ENCODE measurements at regions not wholly inside any gene's neighbourhood (a gene's known extent, or its start where the extent isn't known, plus 50 kb on each side); places are given as distances from the start of the nearest gene placed in this dataset.

DNA sequence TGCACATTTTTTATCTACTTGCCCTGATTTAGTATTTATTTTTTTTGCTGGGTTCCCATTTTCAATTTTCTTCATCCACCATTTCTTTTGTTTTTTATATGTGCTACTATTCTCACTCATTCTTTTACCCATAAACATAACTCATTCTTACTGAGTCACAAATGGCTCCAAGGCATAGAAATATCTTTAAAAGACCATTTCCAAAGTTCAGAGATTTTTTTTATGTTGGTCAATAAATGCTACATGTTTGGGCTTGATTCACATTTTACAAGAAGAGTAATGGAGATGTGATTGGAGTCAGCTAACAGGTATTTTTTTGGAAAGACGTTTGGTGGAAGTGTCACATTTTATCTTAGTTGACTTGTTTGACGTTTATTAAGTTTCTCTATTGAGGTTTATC, 1303.2 kb upstream of the LRRTM3 start:
- H3K27me3 ChIP-seq (replicated peaks in 1 of 4; ENCODE audit: control extremely low read depth in 1 of 4, control insufficient read depth in 3 of 4, insufficient read depth in 4 of 4, low read length in 3 of 4): no peaks in the 10 kb centered on the region
- CTCF ChIA-PET: no interaction called here
- no peaks in the 10 kb centered on the region for H3K79me2 ChIP-seq (ENCODE audit: control insufficient read depth, insufficient read depth, low read length)
- H3K27me3 Mint-ChIP-seq: no peaks in the 10 kb centered on the region
- H3K9ac ChIP-seq (ENCODE audit: low read length): no peak overlapping the region
- H3K27ac ChIP-seq (ENCODE audit: low read length in 2 of 2): no peak overlapping the region
- no peaks in the 10 kb centered on the region for H3K36me3 ChIP-seq (replicated peaks in 1 of 2; ENCODE audit: control extremely low read depth in 1 of 2, control insufficient read depth in 1 of 2, extremely low read depth in 1 of 2, insufficient read depth in 2 of 2, low read length in 1 of 2)
- intact Hi-C loops (cut with micrococcal nuclease): no loop called here
- TF ChIP-seq EZH2 (IDR thresholded peaks at IDR 0.05; ENCODE audit: borderline replicate concordance, insufficient read depth, low read depth, low read length, poor library complexity, severe bottlenecking): no peak
- TF ChIP-seq, protein P1, sequence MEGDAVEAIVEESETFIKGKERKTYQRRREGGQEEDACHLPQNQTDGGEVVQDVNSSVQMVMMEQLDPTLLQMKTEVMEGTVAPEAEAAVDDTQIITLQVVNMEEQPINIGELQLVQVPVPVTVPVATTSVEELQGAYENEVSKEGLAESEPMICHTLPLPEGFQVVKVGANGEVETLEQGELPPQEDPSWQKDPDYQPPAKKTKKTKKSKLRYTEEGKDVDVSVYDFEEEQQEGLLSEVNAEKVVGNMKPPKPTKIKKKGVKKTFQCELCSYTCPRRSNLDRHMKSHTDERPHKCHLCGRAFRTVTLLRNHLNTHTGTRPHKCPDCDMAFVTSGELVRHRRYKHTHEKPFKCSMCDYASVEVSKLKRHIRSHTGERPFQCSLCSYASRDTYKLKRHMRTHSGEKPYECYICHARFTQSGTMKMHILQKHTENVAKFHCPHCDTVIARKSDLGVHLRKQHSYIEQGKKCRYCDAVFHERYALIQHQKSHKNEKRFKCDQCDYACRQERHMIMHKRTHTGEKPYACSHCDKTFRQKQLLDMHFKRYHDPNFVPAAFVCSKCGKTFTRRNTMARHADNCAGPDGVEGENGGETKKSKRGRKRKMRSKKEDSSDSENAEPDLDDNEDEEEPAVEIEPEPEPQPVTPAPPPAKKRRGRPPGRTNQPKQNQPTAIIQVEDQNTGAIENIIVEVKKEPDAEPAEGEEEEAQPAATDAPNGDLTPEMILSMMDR (IDR thresholded peaks at IDR 0.05): no peak
- ATAC-seq (ENCODE audit: low read depth): no peak
- H3K9me3 ChIP-seq (ENCODE audit: control extremely low read depth in 1 of 3, control insufficient read depth in 2 of 3, insufficient read depth in 1 of 3, low read length in 2 of 3): no peaks in the 10 kb centered on the region
- H3K9me3 Mint-ChIP-seq (ENCODE audit: insufficient read depth): no peaks in the 10 kb centered on the region
- DNase-seq: no peak
- no peaks in the 10 kb centered on the region for H4K20me1 ChIP-seq (ENCODE audit: control insufficient read depth, insufficient read depth, low read length, poor library complexity, severe bottlenecking)
- no peak overlapping the region for H3K4me2 ChIP-seq (replicated peaks; ENCODE audit: low read depth, low read length, poor library complexity, severe bottlenecking)
- H3K27ac Mint-ChIP-seq: no peak overlapping the region
- WGBS (ENCODE audit: insufficient coverage): no CpG with 5 or more reads among the region's 2 CpGs
- H3K4me3 ChIP-seq (ENCODE audit: control extremely low read depth in 1 of 5, extremely low read depth in 1 of 5, insufficient read depth in 1 of 5, low read depth in 2 of 5, low read length in 4 of 5): no peak overlapping the region
- POLR2A ChIA-PET: no interaction called here
- no peak overlapping the region for H2AFZ ChIP-seq (ENCODE audit: insufficient read depth, low read depth, low read length, poor library complexity, severe bottlenecking)
- no peaks in the 10 kb centered on the region for H3K4me1 Mint-ChIP-seq
- no peak overlapping the region for H3K4me3 Mint-ChIP-seq
- no peaks in the 10 kb centered on the region for H3K4me1 ChIP-seq (ENCODE audit: control insufficient read depth in 2 of 2, insufficient read depth in 2 of 2, low read length in 2 of 2)

DNA sequence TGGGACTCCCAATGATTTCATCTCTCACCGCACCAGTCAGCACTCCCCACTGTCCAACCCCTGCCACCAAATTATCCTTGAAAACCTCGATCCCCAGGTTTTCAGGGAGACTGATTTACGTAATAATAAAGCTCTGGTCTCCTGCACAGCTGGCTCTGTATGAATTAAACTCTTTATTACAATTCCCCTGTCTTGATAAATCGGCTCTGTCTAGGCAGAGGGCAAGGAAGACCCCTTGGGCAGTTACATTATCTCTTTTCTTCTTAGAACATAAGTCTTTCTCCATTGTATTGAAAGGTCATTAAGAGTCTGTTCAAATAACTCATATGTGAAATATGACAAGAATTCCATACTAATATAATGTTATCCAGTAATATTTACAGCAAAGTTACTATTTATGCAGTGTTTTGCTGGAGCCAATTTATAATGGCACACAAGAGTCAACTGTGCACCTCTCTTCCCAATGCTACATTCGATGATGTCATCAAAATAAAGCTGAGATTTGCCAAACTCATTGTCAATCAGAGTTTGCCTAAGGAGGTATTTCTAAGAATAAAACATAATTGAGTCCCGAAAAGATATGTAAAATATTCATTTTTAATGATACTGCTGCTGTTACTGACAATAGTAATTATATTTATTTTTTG, 1297.2 kb upstream of the LRRTM3 start:
- Mint-ChIP-seq H3K27ac (no peak overlapping the region), H3K4me1 (no peaks in the 10 kb centered on the region), H3K27me3 (no peaks in the 10 kb centered on the region), H3K9me3 (ENCODE audit: insufficient read depth) (peaks cover 3% of the 10 kb centered on the region), H3K4me3 (no peak overlapping the region)
- POLR2A ChIA-PET: no interaction called here
- no peak overlapping the region for H3K27ac ChIP-seq (ENCODE audit: low read length in 2 of 2)
- H3K4me2 ChIP-seq (replicated peaks; ENCODE audit: low read depth, low read length, poor library complexity, severe bottlenecking): no peak overlapping the region
- H3K27me3 ChIP-seq (replicated peaks in 1 of 4; ENCODE audit: control extremely low read depth in 1 of 4, control insufficient read depth in 3 of 4, insufficient read depth in 4 of 4, low read length in 3 of 4): no peaks in the 10 kb centered on the region
- TF ChIP-seq, protein P1 (IDR thresholded peaks at IDR 0.05): no peak
- no peak for TF ChIP-seq EZH2 (IDR thresholded peaks at IDR 0.05; ENCODE audit: borderline replicate concordance, insufficient read depth, low read depth, low read length, poor library complexity, severe bottlenecking)
- H2AFZ ChIP-seq (ENCODE audit: insufficient read depth, low read depth, low read length, poor library complexity, severe bottlenecking): no peak overlapping the region
- H3K79me2 ChIP-seq (ENCODE audit: control insufficient read depth, insufficient read depth, low read length): no peaks in the 10 kb centered on the region
- no peaks in the 10 kb centered on the region for H3K4me1 ChIP-seq (ENCODE audit: control insufficient read depth in 2 of 2, insufficient read depth in 2 of 2, low read length in 2 of 2)
- H3K9ac ChIP-seq (ENCODE audit: low read length): no peak overlapping the region
- no peak for DNase-seq
- CTCF ChIA-PET: interaction anchor here (1.1 kb wide), 1 partner anchor 10 kb away, joined by 4 read pairs; no protein-coding TSS in a partner anchor
- WGBS (ENCODE audit: insufficient coverage): 92% methylated on average over 2 of the region's 6 CpGs
- ATAC-seq (ENCODE audit: low read depth): no peak
- no peaks in the 10 kb centered on the region for H4K20me1 ChIP-seq (ENCODE audit: control insufficient read depth, insufficient read depth, low read length, poor library complexity, severe bottlenecking)
- intact Hi-C loops (cut with micrococcal nuclease): no loop called here
- no peaks in the 10 kb centered on the region for H3K36me3 ChIP-seq (replicated peaks in 1 of 2; ENCODE audit: control extremely low read depth in 1 of 2, control insufficient read depth in 1 of 2, extremely low read depth in 1 of 2, insufficient read depth in 2 of 2, low read length in 1 of 2)
- H3K9me3 ChIP-seq (ENCODE audit: control extremely low read depth in 1 of 3, control insufficient read depth in 2 of 3, insufficient read depth in 1 of 3, low read length in 2 of 3): peaks cover 0 to 2% (median 0%) of the 10 kb centered on the region in 3 donors
- no peak overlapping the region for H3K4me3 ChIP-seq (ENCODE audit: control extremely low read depth in 1 of 5, extremely low read depth in 1 of 5, insufficient read depth in 1 of 5, low read depth in 2 of 5, low read length in 4 of 5)

Data from B cell (primary cell).